ENCODE measurements at regions not wholly inside any gene's neighbourhood (a gene's known extent, or its start where the extent isn't known, plus 50 kb on each side); places are given as distances from the start of the nearest gene placed in this dataset.

DNA sequence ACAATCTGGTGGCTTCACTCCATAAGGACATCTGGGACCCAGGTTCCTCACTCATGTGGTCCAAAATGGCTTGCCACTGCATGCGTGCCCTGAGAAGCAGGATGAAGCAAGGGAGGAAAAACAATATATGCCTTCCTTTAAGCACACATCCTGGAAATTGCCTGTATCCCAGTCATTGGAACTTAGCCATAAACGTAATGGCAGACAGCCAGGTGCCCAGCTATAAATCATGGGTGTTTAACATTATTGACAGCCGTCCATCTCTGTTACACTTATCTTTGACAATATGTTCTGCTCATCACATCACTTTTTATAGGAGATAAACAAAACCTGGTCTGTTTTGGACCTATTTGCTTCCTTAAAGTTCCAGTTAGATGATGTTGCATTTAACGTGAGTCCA is 181.0 kb downstream of the AASDH start:
- no peak overlapping the region for H3K27ac ChIP-seq (ENCODE audit: low read length)
- peaks cover 46% of the 10 kb centered on the region for H3K27me3 ChIP-seq (ENCODE audit: control insufficient read depth, insufficient read depth, low read length)

DNA sequence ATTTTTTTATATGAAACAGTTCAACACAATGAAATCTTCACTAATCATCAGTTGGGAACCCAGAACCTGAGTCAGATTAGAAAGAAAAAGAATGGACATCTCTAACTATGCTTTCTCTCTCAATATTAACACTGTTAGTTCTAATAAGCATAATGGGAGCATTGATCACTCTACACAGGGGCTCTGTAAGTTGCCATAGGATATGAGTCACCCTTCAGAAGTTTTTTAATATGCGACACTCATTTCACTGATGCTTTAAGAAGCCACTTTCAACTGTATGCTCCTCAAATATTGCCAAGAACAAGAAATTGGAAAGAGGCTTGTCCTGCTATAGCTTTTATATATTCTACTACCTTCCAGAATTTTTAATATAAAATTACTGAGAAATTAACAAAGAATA is 187.0 kb downstream of the AASDH start:
- no peaks in the 10 kb centered on the region for H3K9me3 ChIP-seq (ENCODE audit: control insufficient read depth, low read depth, low read length)
- no peaks in the 10 kb centered on the region for H3K36me3 ChIP-seq (ENCODE audit: control insufficient read depth, low read depth, low read length)
- no peak overlapping the region for H3K4me3 ChIP-seq (ENCODE audit: low read length)
- H3K4me1 ChIP-seq (ENCODE audit: control insufficient read depth, low read depth, low read length), result no peaks in the 10 kb centered on the region
- H3K9ac ChIP-seq (ENCODE audit: low read length), result no peak overlapping the region
- H3K27me3 ChIP-seq (ENCODE audit: control insufficient read depth, insufficient read depth, low read length), result no peaks in the 10 kb centered on the region
- H3K27ac ChIP-seq (ENCODE audit: low read length), result no peak overlapping the region

More for the DNA sequence above, 181.0 kb downstream of the AASDH start:
- Histone ChIP-seq H3K9me3 (ENCODE audit: control insufficient read depth, low read depth, low read length) (peaks cover 3% of the 10 kb centered on the region), H3K9ac (ENCODE audit: low read length) (no peak overlapping the region), H3K36me3 (ENCODE audit: control insufficient read depth, low read depth, low read length) (no peaks in the 10 kb centered on the region), H3K4me3 (ENCODE audit: low read length) (no peak overlapping the region), H3K4me1 (ENCODE audit: control insufficient read depth, low read depth, low read length) (peaks cover 3% of the 10 kb centered on the region)

DNA sequence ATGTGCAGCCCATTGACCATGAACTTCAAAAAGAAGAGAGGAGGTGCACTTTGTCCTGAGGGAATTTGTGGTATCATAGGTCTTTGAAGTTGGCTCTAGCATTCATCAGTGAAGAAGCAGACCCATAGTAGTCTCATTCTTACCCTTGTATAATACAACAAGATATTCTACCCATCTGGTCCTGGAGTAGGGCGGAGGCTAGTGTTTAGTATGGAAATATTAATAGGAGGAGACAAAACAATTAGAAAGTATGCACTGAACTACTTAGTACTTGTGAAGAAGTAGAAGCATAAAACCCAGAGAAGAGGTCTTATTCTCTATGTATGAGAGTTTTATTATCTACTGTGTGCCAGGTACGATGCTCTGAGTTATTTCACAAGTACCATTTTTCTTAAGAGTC is 189.0 kb downstream of the AASDH start:
- H3K9ac ChIP-seq (ENCODE audit: low read length), result no peak overlapping the region
- H3K4me1 ChIP-seq (ENCODE audit: control insufficient read depth, low read depth, low read length), result no peaks in the 10 kb centered on the region
- H3K4me3 ChIP-seq (ENCODE audit: low read length), result no peak overlapping the region
- no peak overlapping the region for H3K27ac ChIP-seq (ENCODE audit: low read length)
- no peaks in the 10 kb centered on the region for H3K9me3 ChIP-seq (ENCODE audit: control insufficient read depth, low read depth, low read length)
- H3K27me3 ChIP-seq (ENCODE audit: control insufficient read depth, insufficient read depth, low read length), result no peaks in the 10 kb centered on the region
- H3K36me3 ChIP-seq (ENCODE audit: control insufficient read depth, low read depth, low read length), result no peaks in the 10 kb centered on the region

DNA sequence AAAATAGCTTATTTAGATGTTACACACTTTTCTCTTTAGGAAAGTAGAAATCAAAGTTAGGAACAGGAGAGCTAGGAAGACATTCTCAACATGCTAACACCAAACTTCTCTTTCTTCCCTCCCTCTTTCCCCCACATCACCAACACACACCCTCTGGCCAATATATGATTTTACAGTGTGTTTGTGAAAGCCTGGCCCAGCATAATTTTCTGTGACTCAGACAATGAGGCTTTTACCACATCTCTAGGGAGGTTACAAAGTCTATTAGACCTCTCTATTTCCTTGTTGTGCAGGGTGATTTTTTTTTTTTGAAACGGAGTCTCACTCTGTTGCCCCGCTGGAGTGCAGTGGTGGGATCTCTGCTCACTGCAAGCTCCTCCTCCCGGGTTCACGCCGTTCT is 189.9 kb downstream of the AASDH start:
- H3K36me3 ChIP-seq (ENCODE audit: control insufficient read depth, low read depth, low read length), result no peaks in the 10 kb centered on the region
- H3K4me1 ChIP-seq (ENCODE audit: control insufficient read depth, low read depth, low read length), result no peaks in the 10 kb centered on the region
- no peak overlapping the region for H3K4me3 ChIP-seq (ENCODE audit: low read length)
- H3K9me3 ChIP-seq (ENCODE audit: control insufficient read depth, low read depth, low read length), result no peaks in the 10 kb centered on the region
- H3K27ac ChIP-seq (ENCODE audit: low read length), result no peak overlapping the region
- no peak overlapping the region for H3K9ac ChIP-seq (ENCODE audit: low read length)
- no peaks in the 10 kb centered on the region for H3K27me3 ChIP-seq (ENCODE audit: control insufficient read depth, insufficient read depth, low read length)

DNA sequence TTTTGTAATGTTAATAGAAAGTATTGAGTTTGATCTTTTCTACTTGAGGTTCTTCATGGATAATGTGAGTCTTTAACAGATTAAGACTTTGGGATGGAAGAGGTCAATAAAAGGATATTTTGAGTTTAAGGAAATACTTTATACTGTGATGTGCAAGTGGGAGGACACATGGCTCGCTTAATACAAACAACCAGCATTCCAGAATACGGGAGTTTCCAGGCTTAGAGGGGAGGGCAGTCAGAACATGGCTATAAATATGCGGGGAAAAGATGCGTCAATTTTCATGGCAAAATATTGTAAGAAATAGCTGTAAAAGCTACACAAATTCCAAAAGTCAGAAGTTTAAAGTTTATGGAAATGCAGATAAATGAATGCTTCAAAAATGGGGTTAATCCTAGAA is 192.3 kb downstream of the AASDH start:
- Histone ChIP-seq H3K4me1 (ENCODE audit: control insufficient read depth, low read depth, low read length) (no peaks in the 10 kb centered on the region), H3K27ac (ENCODE audit: low read length) (no peak overlapping the region), H3K9me3 (ENCODE audit: control insufficient read depth, low read depth, low read length) (no peaks in the 10 kb centered on the region), H3K27me3 (ENCODE audit: control insufficient read depth, insufficient read depth, low read length) (no peaks in the 10 kb centered on the region), H3K36me3 (ENCODE audit: control insufficient read depth, low read depth, low read length) (no peaks in the 10 kb centered on the region), H3K4me3 (ENCODE audit: low read length) (no peak overlapping the region), H3K9ac (ENCODE audit: low read length) (no peak overlapping the region)

DNA sequence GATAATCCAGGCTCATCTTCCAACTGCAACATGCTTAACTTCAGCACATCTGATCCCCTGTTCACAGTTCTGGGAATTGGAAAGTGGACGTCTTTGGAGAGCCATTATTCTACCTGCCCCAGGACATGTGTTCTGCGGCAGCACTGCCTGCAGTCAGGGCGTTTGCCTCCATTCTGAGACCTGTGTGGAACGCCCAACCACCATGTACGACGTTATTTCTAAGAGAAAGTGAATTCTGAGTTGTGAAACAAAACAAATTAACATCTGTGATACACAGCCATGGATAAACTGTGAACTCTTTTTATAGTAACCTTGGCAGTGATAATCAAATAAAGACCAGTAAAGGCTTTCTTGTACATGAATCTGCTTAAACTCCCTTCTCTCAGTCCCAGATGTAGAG is 195.8 kb downstream of the AASDH start:
- Histone ChIP-seq H3K9me3 (ENCODE audit: control insufficient read depth, low read depth, low read length) (no peaks in the 10 kb centered on the region), H3K9ac (ENCODE audit: low read length) (no peak overlapping the region), H3K36me3 (ENCODE audit: control insufficient read depth, low read depth, low read length) (no peaks in the 10 kb centered on the region), H3K4me3 (ENCODE audit: low read length) (no peak overlapping the region), H3K4me1 (ENCODE audit: control insufficient read depth, low read depth, low read length) (no peaks in the 10 kb centered on the region), H3K27ac (ENCODE audit: low read length) (no peak overlapping the region), H3K27me3 (ENCODE audit: control insufficient read depth, insufficient read depth, low read length) (no peaks in the 10 kb centered on the region)

DNA sequence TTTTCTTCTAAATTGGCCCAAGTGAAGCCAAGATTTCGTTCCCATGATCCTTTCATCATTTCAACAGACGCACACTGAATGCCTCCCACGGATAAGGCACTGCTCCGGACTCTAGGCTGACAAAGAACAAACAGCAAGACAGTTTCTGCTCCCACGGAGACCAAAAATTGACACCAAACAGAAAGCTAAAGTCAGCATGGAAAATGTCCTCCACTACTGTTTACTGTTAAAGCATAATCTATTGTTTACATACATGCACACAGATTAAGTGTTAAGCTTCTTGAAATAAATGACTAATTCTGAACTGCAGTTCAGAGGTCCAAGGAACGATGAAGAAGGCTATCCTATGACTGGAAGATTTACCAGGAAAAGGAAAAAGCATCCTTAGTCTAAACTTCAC is 199.6 kb downstream of the AASDH start:
- Histone ChIP-seq H3K27me3 (ENCODE audit: control insufficient read depth, insufficient read depth, low read length) (no peaks in the 10 kb centered on the region), H3K9me3 (ENCODE audit: control insufficient read depth, low read depth, low read length) (no peaks in the 10 kb centered on the region), H3K4me1 (ENCODE audit: control insufficient read depth, low read depth, low read length) (no peaks in the 10 kb centered on the region), H3K36me3 (ENCODE audit: control insufficient read depth, low read depth, low read length) (no peaks in the 10 kb centered on the region), H3K4me3 (ENCODE audit: low read length) (no peak overlapping the region), H3K9ac (ENCODE audit: low read length) (no peak overlapping the region), H3K27ac (ENCODE audit: low read length) (no peak overlapping the region)

DNA sequence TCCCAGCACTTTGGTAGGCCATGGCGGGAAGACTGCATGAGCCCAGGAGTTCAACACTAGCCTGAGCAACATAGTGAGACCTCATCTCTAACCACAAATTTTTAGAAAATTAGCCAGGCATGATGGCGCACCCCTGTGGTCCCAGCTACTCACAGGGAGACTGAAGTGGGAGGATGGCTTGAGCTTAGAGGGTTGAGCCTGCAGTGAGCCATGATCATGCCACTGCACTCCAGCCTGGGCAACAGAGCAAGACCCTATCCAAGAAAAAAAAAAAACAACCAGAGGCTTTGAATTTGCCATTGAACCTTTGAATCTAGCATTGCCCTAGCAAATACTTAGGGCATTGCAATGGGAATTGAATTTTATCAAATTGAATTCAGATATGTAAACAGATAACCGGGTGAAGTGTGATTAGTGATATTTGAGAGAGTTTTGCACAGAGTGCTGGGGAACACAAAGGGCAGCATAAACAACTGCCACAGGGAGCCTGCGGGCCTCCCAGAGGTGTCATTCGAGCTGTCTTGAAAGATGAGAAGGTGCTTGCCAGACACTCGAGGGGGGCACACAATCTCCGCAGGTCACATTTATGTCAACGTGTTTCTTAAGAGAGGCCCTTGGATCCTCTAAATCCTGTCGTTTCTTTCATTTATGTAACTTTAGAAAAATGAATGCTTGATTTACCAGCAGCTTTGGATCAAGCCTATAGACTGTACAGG is 200.3 kb downstream of the AASDH start:
- Histone ChIP-seq H3K9me3 (ENCODE audit: control insufficient read depth, low read depth, low read length) (no peaks in the 10 kb centered on the region), H3K9ac (ENCODE audit: low read length) (no peak overlapping the region), H3K4me1 (ENCODE audit: control insufficient read depth, low read depth, low read length) (no peaks in the 10 kb centered on the region), H3K27ac (ENCODE audit: low read length) (no peak overlapping the region), H3K4me3 (ENCODE audit: low read length) (no peak overlapping the region), H3K27me3 (ENCODE audit: control insufficient read depth, insufficient read depth, low read length) (no peaks in the 10 kb centered on the region), H3K36me3 (ENCODE audit: control insufficient read depth, low read depth, low read length) (no peaks in the 10 kb centered on the region)

DNA sequence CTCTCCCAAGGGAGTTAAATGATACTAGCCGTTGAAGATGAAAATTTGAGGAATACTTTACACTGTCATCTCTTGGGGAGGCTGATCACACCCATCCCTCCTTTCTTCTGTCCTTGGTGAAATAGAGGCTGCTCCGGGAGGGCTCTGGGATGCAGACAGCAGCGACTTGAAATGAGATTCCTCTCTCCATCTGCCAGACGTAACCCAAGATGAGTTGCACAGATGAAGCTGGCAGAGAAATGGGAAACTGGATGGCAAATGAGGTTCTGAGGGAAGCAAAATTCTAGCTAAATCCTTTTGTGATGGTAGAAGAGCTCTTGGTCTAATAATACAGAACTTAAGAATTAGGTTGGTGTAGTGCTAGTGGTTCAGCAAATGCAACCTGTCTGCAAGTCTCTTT is 201.4 kb downstream of the AASDH start:
- Histone ChIP-seq H3K9me3 (ENCODE audit: control insufficient read depth, low read depth, low read length) (no peaks in the 10 kb centered on the region), H3K4me1 (ENCODE audit: control insufficient read depth, low read depth, low read length) (no peaks in the 10 kb centered on the region), H3K36me3 (ENCODE audit: control insufficient read depth, low read depth, low read length) (no peaks in the 10 kb centered on the region), H3K27me3 (ENCODE audit: control insufficient read depth, insufficient read depth, low read length) (no peaks in the 10 kb centered on the region), H3K9ac (ENCODE audit: low read length) (no peak overlapping the region), H3K4me3 (ENCODE audit: low read length) (no peak overlapping the region), H3K27ac (ENCODE audit: low read length) (no peak overlapping the region)

DNA sequence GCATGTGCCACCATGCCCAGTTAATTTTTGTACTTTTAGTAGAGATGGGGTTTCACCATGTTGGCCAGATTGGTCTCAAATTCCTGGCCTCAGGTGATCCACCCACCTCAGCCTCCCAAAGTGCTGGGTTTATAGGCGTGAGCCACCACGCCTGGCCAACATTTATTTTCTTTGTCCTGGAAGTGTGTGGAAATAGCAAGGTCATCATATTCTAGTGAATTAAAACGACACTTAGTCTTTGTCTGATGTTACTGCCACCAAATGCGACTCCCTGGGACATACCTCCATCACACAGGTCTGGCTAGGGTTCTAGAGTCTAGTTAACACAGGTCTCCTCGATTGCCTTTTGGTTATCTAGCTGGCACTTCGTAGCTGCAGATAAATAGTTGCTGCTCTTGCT is 203.1 kb downstream of the AASDH start:
- Histone ChIP-seq H3K36me3 (ENCODE audit: control insufficient read depth, low read depth, low read length) (no peaks in the 10 kb centered on the region), H3K27ac (ENCODE audit: low read length) (no peak overlapping the region), H3K4me1 (ENCODE audit: control insufficient read depth, low read depth, low read length) (no peaks in the 10 kb centered on the region), H3K9me3 (ENCODE audit: control insufficient read depth, low read depth, low read length) (no peaks in the 10 kb centered on the region), H3K9ac (ENCODE audit: low read length) (no peak overlapping the region), H3K4me3 (ENCODE audit: low read length) (no peak overlapping the region), H3K27me3 (ENCODE audit: control insufficient read depth, insufficient read depth, low read length) (no peaks in the 10 kb centered on the region)

DNA sequence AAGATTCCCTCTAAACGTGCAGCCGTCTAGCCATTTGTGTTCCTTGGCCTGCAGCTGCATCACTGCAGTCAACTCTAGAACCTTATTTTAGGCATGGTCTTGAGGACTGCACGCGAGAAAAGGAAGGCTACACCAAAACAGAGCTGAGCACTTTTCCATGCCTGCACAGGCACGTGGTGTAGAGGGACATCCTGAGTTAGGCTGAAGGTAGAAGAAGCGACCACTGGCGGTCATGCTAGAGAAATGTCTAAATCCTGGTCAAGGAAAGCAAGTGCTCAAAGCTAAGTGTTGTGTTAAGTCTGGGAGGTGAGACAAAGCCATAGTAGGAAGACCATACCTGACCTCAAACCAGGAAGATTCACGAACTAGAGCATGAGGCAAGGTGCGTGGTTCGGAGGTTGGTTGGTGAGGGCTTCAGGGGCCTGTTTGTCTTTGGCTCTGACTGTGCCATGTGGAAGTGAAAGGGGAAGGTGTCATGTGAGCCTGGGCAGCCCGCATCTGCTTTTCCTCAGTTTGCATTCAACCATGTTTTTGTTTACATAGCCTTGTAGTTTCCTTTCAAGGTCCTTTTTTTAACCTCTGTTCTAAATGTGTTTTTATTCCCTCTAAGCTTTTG is 203.8 kb downstream of the AASDH start:
- Histone ChIP-seq H3K27ac (ENCODE audit: low read length) (no peak overlapping the region), H3K9me3 (ENCODE audit: control insufficient read depth, low read depth, low read length) (no peaks in the 10 kb centered on the region), H3K9ac (ENCODE audit: low read length) (no peak overlapping the region), H3K4me1 (ENCODE audit: control insufficient read depth, low read depth, low read length) (no peaks in the 10 kb centered on the region), H3K4me3 (ENCODE audit: low read length) (no peak overlapping the region), H3K27me3 (ENCODE audit: control insufficient read depth, insufficient read depth, low read length) (no peaks in the 10 kb centered on the region), H3K36me3 (ENCODE audit: control insufficient read depth, low read depth, low read length) (no peaks in the 10 kb centered on the region)

DNA sequence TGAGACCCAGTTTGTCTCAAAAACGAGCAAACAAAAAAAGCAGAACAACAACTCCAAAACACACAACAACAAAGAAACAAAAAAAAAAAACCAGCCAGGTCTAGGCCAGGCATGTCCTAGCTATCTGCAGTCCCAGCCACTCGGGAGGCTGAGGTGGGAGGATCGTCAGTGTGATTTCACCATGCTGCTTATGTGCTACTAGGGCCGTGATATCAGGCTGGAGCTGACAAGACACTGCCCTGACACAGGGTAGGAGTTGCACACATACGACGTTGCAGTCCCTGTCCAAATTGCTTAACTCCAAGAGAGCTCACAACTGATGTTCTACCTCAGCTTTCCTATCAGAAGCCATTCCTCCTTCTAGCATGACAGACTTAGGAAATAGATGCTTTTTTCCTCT is 204.9 kb downstream of the AASDH start:
- Histone ChIP-seq H3K9ac (ENCODE audit: low read length) (no peak overlapping the region), H3K36me3 (ENCODE audit: control insufficient read depth, low read depth, low read length) (no peaks in the 10 kb centered on the region), H3K9me3 (ENCODE audit: control insufficient read depth, low read depth, low read length) (no peaks in the 10 kb centered on the region), H3K27me3 (ENCODE audit: control insufficient read depth, insufficient read depth, low read length) (no peaks in the 10 kb centered on the region), H3K27ac (ENCODE audit: low read length) (no peak overlapping the region), H3K4me1 (ENCODE audit: control insufficient read depth, low read depth, low read length) (no peaks in the 10 kb centered on the region), H3K4me3 (ENCODE audit: low read length) (no peak overlapping the region)
